ENCODE measurements at regions not wholly inside any gene's neighbourhood (a gene's known extent, or its start where the extent isn't known, plus 50 kb on each side); places are given as distances from the start of the nearest gene placed in this dataset.

DNA sequence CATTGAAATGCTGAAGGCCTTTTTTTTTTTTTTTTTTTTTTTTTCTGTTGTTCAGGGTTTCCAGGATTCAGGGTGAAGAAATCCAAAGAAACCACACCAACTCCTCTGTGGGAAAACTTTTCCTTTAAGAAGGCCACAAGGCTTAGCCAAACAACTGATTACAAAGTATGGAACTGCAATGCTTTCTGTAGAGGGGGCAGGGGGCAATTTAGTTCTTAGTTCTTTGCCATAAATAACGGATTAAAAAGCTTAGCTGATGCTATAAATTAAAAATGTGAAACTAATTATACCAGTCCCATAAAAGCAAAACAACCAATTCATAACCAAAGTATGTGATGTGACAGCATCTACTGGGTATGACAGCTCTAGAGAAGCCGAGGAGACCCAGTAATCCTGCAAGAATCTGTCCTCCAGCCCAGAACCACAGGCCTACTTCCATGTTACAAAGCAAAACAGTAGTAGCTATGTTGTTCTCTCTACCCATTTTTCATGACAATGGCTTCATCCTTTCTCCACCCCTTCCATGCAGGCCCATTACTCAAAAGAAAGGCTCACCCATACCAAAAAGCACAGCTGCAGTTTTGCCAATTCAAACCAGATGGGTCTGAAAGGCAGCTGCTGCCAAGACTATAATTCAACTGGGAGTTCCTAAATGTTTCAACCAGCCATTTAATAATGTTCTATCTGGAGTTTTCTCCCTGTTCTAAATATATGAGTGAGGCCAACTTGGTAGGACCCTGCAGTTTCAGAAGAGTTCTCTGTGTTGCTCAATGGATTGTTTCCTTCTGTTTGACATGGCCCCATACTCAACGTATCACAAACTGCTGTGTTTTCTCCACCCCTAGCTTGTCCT, 167.1 kb upstream of the ZFHX3 start:
- no peak for DNase-seq (ENCODE audit: low spot score)

DNA sequence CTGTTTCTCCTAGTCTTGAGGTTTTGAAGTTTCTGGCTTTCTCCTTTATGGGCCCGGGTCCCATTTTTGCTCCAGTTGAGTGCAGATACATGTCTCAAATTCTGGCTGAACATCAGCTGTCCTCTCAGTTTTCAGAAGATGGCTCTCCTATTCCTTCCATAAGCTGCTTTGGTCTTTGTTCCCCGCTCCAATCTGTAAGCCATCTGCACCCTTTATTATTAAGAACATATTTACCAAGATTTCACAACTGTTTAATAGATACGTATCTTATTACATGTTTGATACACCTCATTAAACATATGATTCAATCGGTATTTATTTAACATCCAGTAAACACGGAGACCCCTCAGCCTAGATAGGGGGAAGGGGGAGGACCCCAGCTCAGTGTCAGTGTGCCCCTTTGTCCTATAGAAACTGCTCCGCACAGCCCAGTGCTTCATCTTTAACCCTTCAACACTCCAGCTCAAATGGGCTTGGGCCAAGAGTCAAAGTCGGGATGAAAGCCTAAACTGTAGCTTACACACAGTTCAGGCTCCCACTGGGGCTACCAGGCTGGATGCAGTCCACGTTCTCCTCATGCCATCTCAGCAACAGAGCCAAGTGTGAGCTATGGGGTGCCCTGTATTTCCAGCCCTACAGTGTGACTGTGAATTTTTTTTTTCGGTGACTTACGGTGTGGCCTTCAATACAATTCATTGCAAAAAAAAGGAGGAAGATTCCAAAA, 166.0 kb upstream of the ZFHX3 start:
- DNase-seq (ENCODE audit: low spot score), result no peak

DNA sequence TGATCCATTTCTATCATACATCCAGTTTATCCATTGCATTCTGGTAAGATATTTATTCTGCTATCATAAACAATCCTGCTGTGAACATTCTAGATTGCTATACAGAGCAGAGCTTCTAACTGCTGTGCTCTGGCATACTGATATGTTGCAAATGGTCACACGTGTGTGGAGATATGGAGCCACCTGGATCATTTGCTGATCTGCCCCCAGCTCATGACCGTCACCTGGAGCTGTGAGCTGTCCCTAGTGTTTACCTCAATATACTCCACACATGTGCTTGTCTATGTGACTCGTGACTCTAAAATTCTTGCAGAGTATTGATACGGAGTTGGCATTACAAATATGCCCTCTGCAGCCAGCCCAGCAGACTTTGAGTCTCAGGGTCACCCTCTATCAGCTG, 164.5 kb upstream of the ZFHX3 start:
- DNase-seq (ENCODE audit: low spot score), result no peak

- no peak for DNase-seq (ENCODE audit: low spot score)
Observed at GRCh38 chr16:73210686-73211085, 162.8 kb upstream of the ZFHX3 start.

- no peak for DNase-seq (ENCODE audit: low spot score)
Observed at GRCh38 chr16:73210084-73210483, 162.2 kb upstream of the ZFHX3 start.

DNA sequence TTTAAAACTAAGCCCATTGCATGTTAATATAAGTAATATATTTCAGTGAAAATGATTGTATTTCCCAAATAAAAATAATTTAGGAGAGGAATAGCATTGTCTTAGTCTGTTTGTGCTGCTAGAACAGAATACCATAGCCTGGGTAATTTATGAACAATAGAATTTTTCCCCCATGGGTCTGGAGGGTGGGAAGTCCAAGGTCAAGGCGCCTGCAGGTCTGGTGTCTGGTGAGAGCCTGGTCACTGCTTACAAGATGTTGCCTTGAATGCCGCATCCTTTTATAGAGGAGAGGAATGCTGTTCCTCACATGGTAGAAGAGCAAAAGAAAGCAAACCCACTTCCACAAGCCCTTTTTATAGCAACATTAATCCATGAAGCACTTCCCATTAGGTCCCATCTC, 161.3 kb upstream of the ZFHX3 start:
- no peak for DNase-seq (ENCODE audit: low spot score)

DNA sequence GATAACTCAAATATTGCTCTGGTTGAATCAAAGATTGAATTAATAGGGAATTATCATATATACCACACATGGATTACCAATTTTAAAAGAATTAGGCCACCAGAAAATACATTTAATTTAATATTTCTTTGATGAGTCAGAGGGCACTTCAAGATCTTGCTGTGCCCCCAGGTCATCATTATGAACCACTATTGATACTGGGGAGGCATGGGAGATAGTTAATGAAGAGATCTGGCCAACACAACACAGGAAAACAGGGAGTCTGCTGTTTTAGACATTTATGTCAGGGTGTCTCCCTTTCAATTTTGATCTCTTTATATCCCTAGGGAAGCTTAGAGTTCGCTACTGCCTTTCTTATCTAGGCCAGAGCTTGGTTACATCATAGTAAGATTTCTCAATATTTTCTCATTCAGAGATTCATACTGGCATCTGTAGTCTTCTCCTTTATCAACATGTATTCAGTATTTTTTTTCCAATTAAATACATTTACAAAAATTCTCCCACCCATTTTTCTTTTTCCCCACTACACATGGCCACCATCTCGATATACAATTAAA, 158.3 kb upstream of the ZFHX3 start:
- DNase-seq (ENCODE audit: low spot score), result no peak

DNA sequence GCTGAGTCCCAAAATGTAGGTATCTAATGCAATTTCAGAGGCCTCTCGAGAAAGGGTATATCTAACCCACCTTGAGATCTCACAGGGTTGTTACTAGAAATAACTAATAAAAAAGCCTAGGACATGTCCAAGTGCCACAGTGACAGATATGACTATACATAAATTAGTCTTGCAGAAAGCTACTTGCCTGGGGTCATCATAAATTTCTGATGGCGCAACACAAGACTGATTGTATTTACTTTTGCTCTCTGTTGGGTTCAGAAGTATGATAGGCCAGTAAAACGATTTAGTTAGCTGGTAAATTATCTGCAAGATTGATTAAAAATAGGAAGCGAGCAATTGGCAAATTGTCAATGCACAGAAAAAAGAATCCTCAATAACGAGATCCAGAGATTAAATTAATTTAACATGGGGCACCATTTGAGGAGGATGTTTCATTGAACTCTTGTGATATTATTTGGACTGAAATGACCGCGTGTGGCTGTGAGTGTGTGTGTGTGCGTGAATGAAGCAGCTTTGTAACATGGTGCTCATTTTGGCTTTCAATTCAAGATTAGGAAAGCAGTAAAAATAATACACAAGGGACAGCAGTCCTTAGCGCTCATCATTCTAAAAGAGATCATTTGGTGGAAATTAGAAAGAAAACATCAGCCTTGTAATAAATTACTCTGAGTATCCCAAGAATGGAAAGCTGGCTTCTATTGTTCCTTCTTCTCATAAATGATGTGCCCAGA, 157.4 kb upstream of the ZFHX3 start:
- no peak for DNase-seq (ENCODE audit: low spot score)

DNA sequence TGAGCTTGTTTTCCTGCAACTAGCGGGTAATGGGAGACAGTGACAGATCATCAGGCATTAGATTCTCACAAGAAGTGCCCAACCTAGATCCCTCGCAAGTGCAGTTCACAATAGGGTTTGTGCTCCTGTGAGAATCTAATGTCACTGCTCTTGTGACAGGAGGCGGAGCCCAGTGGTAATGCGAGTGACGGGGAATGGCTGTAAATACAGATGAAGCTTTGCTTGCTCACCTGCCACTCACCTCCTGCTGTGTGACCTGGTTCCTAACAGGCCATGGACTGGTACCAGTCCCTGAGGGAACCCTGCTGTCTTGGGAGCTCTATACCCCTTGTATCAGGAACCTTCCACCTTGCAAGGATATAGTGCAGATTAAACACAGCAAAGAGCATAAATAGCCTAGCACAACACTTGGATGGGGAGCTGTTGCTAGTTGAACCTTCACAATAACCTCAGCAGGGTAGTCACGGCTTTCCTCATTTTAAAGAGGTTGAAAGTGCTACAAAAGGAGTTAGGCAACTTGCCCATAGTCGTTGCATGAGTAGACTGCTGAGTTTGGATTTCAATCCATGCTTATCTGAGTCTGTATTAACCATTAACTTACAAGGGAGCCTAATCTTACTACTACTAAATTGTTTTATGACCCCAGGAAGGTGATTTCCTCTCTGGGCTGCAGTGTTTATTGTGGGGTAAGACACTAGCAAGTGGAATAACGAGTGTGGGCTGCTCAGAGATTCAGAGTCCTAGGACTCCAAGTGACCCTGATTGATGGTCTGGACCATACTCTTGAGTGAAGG, 156.6 kb upstream of the ZFHX3 start:
- DNase-seq (ENCODE audit: low spot score), result no peak

DNA sequence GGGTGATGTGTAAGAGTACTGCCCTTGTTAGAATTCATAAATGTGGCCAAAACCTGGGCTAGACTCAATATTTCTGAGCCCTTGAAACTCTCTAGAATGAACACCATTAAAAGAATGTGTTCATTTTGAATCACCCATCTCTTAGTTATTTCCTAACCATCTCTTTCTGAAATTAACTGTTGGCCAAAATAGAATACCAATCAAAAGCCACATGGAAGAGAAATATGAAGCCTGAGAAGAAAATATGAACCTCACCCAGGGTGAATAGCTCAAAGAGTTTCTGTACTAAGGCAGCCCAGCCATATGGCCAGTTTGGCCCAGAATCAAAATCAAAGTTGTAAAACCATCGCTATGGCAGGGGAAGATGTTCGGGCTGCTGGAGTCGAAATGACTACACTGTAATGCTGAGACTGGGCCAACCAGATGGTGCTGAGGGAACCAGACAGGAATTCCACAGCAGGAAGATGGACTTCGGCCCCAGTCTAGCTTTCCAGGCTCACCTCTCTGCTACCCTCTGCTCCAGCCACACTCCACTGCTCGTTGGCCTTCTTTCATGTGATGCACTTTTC, 154.3 kb upstream of the ZFHX3 start:
- no peak for DNase-seq (ENCODE audit: low spot score)

- DNase-seq (ENCODE audit: low spot score), result no peak
Observed at GRCh38 chr16:73199214-73199613, 151.3 kb upstream of the ZFHX3 start.

GRCh38 chr16:73198481-73198880, 150.6 kb upstream of the ZFHX3 start:
- no peak for DNase-seq (ENCODE audit: low spot score)

DNA sequence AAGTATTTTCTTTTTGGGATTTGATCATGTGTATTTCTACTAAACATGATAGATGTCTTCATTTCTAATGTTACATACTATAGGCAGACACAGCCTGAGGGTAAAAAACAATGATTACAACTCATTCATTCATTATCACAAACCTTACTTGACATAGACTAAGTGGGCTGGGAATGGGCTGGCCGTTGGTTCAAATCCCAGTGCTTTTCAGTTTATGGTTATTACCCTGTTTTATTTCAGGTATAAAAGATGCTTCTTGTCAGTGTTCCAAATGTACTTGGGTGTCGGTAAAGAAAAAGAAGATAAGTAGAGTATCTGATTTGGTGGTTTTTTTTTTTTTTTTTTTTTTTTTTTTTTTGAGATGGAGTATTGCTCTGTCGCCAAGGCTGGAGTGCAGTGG, 149.7 kb upstream of the ZFHX3 start:
- DNase-seq (ENCODE audit: low spot score), result no peak

DNA sequence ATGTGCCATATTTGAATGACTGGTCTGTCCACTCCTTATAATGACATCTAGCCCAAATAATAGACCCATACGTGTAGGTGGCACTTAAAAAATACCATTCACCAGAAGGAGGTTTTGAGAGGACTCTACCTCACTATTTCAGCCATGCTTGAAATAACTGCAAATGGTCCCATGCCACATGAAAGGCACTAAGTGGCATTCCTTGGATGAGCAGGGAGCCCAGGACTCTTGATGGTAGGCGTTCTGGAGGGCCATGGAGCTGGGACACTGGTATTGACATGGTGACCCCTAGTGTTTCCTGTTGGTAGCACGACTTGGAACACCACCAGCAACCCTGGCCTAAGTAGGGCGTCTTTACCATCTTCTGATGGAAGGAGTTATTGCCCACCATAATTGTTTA, 148.7 kb upstream of the ZFHX3 start:
- peak; percentile 25 for DNase-seq (ENCODE audit: low spot score)

GRCh38 chr16:73193464-73193863, 145.5 kb upstream of the ZFHX3 start:
- DNase-seq (ENCODE audit: low spot score), result no peak

DNA sequence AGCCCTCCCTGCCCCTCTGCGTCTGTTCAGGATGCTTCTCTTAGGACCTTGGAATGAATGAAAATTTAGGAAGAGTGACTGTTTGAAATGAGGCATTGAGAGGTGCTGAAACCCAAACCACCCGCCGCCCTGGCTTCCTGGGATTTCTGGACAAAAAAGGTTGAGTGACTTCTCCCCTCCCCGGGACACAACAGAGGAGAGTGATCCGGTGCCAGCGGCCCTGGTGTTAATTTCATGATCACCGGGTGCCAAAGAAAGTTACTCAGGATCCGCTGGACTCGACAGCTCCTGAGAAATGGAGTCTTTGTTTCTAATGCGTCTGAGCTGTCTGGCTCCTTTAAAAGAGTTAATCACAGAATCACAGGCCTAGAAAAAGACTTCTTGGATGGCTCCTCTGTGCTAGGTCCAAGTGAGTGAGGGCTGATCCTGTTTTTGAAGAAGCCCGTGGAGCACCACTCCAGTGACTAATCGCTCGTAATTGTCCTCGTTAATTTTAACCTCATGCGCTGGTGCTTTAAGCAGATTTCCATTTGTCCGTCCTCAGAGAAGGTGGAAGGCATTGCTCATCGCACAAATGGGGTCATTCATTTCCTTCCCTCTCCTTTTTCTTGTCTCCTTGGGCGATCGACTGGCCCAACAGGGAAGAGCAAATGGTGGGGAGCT, 144.4 kb upstream of the ZFHX3 start:
- no peak for DNase-seq (ENCODE audit: low spot score)

GRCh38 chr16:73191660-73192046, 143.7 kb upstream of the ZFHX3 start:
- no peak for DNase-seq (ENCODE audit: low spot score)

GRCh38 chr16:73190688-73191659, 143.0 kb upstream of the ZFHX3 start:
- DNase-seq (ENCODE audit: low spot score), result no peak

- DNase-seq (ENCODE audit: low spot score), result no peak
Observed at GRCh38 chr16:73190256-73190655, 142.3 kb upstream of the ZFHX3 start.

- no peak for DNase-seq (ENCODE audit: low spot score)
Observed at GRCh38 chr16:73189136-73189535, 141.2 kb upstream of the ZFHX3 start.
